ENCODE measurements at regions not wholly inside any gene's neighbourhood (a gene's known extent, or its start where the extent isn't known, plus 50 kb on each side); places are given as distances from the start of the nearest gene placed in this dataset.

- Histone ChIP-seq H2AFZ (ENCODE audit: low read depth, low read length) (no peak overlapping the region), H3K9me3 (ENCODE audit: low read length) (no peaks in the 10 kb centered on the region), H3K36me3 (ENCODE audit: insufficient read depth, low read length) (no peaks in the 10 kb centered on the region), H3K4me1 (ENCODE audit: insufficient read depth, low read length) (no peaks in the 10 kb centered on the region), H3K4me3 (ENCODE audit: low read length) (no peak overlapping the region), H3K27me3 (ENCODE audit: insufficient read depth, low read length) (no peaks in the 10 kb centered on the region)
Measured at GRCh38 chr9:115359017-115359780, 241.2 kb upstream of the TNC start.

GRCh38 chr9:115360122-115360521 is 242.2 kb upstream of the TNC start:
- H3K4me3 ChIP-seq (ENCODE audit: low read length), result no peak overlapping the region
- no peaks in the 10 kb centered on the region for H3K27me3 ChIP-seq (ENCODE audit: insufficient read depth, low read length)
- no peaks in the 10 kb centered on the region for H3K4me1 ChIP-seq (ENCODE audit: insufficient read depth, low read length)
- H3K36me3 ChIP-seq (ENCODE audit: insufficient read depth, low read length), result no peaks in the 10 kb centered on the region
- no peak overlapping the region for H2AFZ ChIP-seq (ENCODE audit: low read depth, low read length)
- no peaks in the 10 kb centered on the region for H3K9me3 ChIP-seq (ENCODE audit: low read length)

- Histone ChIP-seq H3K9me3 (ENCODE audit: low read length) (no peaks in the 10 kb centered on the region), H3K27me3 (ENCODE audit: insufficient read depth, low read length) (no peaks in the 10 kb centered on the region), H3K4me3 (ENCODE audit: low read length) (no peak overlapping the region)
Measured at GRCh38 chr9:115362101-115362500, 244.1 kb upstream of the TNC start.

GRCh38 chr9:115362640-115363039 is 244.7 kb upstream of the TNC start:
- Histone ChIP-seq H3K4me3 (ENCODE audit: low read length) (no peak overlapping the region), H3K4me1 (ENCODE audit: insufficient read depth, low read length) (no peaks in the 10 kb centered on the region), H3K27me3 (ENCODE audit: insufficient read depth, low read length) (no peaks in the 10 kb centered on the region), H3K36me3 (ENCODE audit: insufficient read depth, low read length) (no peaks in the 10 kb centered on the region), H2AFZ (ENCODE audit: low read depth, low read length) (no peak overlapping the region), H3K9me3 (ENCODE audit: low read length) (no peaks in the 10 kb centered on the region)

More at GRCh38 chr9:115362101-115362500, 244.1 kb upstream of the TNC start:
- Histone ChIP-seq H2AFZ (ENCODE audit: low read depth, low read length) (no peak overlapping the region), H3K4me1 (ENCODE audit: insufficient read depth, low read length) (no peaks in the 10 kb centered on the region), H3K36me3 (ENCODE audit: insufficient read depth, low read length) (no peaks in the 10 kb centered on the region)

GRCh38 chr9:115364991-115365390 is 247.0 kb upstream of the TNC start:
- no peak overlapping the region for H2AFZ ChIP-seq (ENCODE audit: low read depth, low read length)
- no peaks in the 10 kb centered on the region for H3K4me1 ChIP-seq (ENCODE audit: insufficient read depth, low read length)
- no peaks in the 10 kb centered on the region for H3K27me3 ChIP-seq (ENCODE audit: insufficient read depth, low read length)
- H3K9me3 ChIP-seq (ENCODE audit: low read length), result no peaks in the 10 kb centered on the region
- no peaks in the 10 kb centered on the region for H3K36me3 ChIP-seq (ENCODE audit: insufficient read depth, low read length)
- H3K4me3 ChIP-seq (ENCODE audit: low read length), result no peak overlapping the region

- no peaks in the 10 kb centered on the region for H3K9me3 ChIP-seq (ENCODE audit: low read length)
- no peaks in the 10 kb centered on the region for H3K4me1 ChIP-seq (ENCODE audit: insufficient read depth, low read length)
- no peak overlapping the region for H3K4me3 ChIP-seq (ENCODE audit: low read length)
- H2AFZ ChIP-seq (ENCODE audit: low read depth, low read length), result no peak overlapping the region
- no peaks in the 10 kb centered on the region for H3K27me3 ChIP-seq (ENCODE audit: insufficient read depth, low read length)
- no peaks in the 10 kb centered on the region for H3K36me3 ChIP-seq (ENCODE audit: insufficient read depth, low read length)
Measured at GRCh38 chr9:115367321-115367720, 249.4 kb upstream of the TNC start.

- no peaks in the 10 kb centered on the region for H3K4me1 ChIP-seq (ENCODE audit: insufficient read depth, low read length)
- H3K9me3 ChIP-seq (ENCODE audit: low read length), result no peaks in the 10 kb centered on the region
- H2AFZ ChIP-seq (ENCODE audit: low read depth, low read length), result no peak overlapping the region
- no peak overlapping the region for H3K4me3 ChIP-seq (ENCODE audit: low read length)
- H3K36me3 ChIP-seq (ENCODE audit: insufficient read depth, low read length), result no peaks in the 10 kb centered on the region
- H3K27me3 ChIP-seq (ENCODE audit: insufficient read depth, low read length), result no peaks in the 10 kb centered on the region
Measured at GRCh38 chr9:115367780-115368525, 250.0 kb upstream of the TNC start.

- peaks cover 2% of the 10 kb centered on the region for H3K4me1 ChIP-seq (ENCODE audit: insufficient read depth, low read length)
- no peak overlapping the region for H3K4me3 ChIP-seq (ENCODE audit: low read length)
- H3K9me3 ChIP-seq (ENCODE audit: low read length), result no peaks in the 10 kb centered on the region
Measured at GRCh38 chr9:115369322-115369957, 251.5 kb upstream of the TNC start.

GRCh38 chr9:115373000-115373709 is 255.2 kb upstream of the TNC start:
- Histone ChIP-seq H3K4me1 (ENCODE audit: insufficient read depth, low read length) (peaks cover 2% of the 10 kb centered on the region), H3K27me3 (ENCODE audit: insufficient read depth, low read length) (no peaks in the 10 kb centered on the region), H3K9me3 (ENCODE audit: low read length) (no peaks in the 10 kb centered on the region), H3K4me3 (ENCODE audit: low read length) (no peak overlapping the region), H3K36me3 (ENCODE audit: insufficient read depth, low read length) (no peaks in the 10 kb centered on the region), H2AFZ (ENCODE audit: low read depth, low read length) (no peak overlapping the region)

More at GRCh38 chr9:115369322-115369957, 251.5 kb upstream of the TNC start:
- H3K27me3 ChIP-seq (ENCODE audit: insufficient read depth, low read length), result no peaks in the 10 kb centered on the region
- H2AFZ ChIP-seq (ENCODE audit: low read depth, low read length), result no peak overlapping the region
- no peaks in the 10 kb centered on the region for H3K36me3 ChIP-seq (ENCODE audit: insufficient read depth, low read length)

- Histone ChIP-seq H3K27me3 (ENCODE audit: insufficient read depth, low read length) (no peaks in the 10 kb centered on the region), H3K9me3 (ENCODE audit: low read length) (no peaks in the 10 kb centered on the region), H3K36me3 (ENCODE audit: insufficient read depth, low read length) (no peaks in the 10 kb centered on the region), H3K4me1 (ENCODE audit: insufficient read depth, low read length) (peaks cover 2% of the 10 kb centered on the region), H2AFZ (ENCODE audit: low read depth, low read length) (no peak overlapping the region), H3K4me3 (ENCODE audit: low read length) (no peak overlapping the region)
Measured at GRCh38 chr9:115373710-115374045, 255.7 kb upstream of the TNC start.

GRCh38 chr9:115374724-115375268 is 256.8 kb upstream of the TNC start:
- Histone ChIP-seq H2AFZ (ENCODE audit: low read depth, low read length) (no peak overlapping the region), H3K4me1 (ENCODE audit: insufficient read depth, low read length) (peaks cover 2% of the 10 kb centered on the region), H3K4me3 (ENCODE audit: low read length) (no peak overlapping the region), H3K9me3 (ENCODE audit: low read length) (no peaks in the 10 kb centered on the region), H3K36me3 (ENCODE audit: insufficient read depth, low read length) (no peaks in the 10 kb centered on the region), H3K27me3 (ENCODE audit: insufficient read depth, low read length) (no peaks in the 10 kb centered on the region)

- H3K27me3 ChIP-seq (ENCODE audit: insufficient read depth, low read length), result no peaks in the 10 kb centered on the region
- peaks cover 2% of the 10 kb centered on the region for H3K4me1 ChIP-seq (ENCODE audit: insufficient read depth, low read length)
- H2AFZ ChIP-seq (ENCODE audit: low read depth, low read length), result no peak overlapping the region
- no peaks in the 10 kb centered on the region for H3K36me3 ChIP-seq (ENCODE audit: insufficient read depth, low read length)
- H3K9me3 ChIP-seq (ENCODE audit: low read length), result peaks cover 7% of the 10 kb centered on the region
- H3K4me3 ChIP-seq (ENCODE audit: low read length), result no peak overlapping the region
Measured at GRCh38 chr9:115378241-115378640, 260.3 kb upstream of the TNC start.

Data from neuron (in vitro differentiated cells).